SK-N-SH (cell line): ENCODE measurements at regions not wholly inside any gene's neighbourhood (a gene's known extent, or its start where the extent isn't known, plus 50 kb on each side); places are given as distances from the start of the nearest gene placed in this dataset.

Experiments used
- CTCF ChIA-PET: fragments of 300-600, 350-600 bp; formaldehyde crosslinking; extraction: SDS; loops from one replicate; lab custom pipeline; 2021; lab: Yijun Ruan, JAX
- POLR2A ChIA-PET: fragments of 350-600 bp; sonication (Branson Sonifier 250); formaldehyde crosslinking; extraction: SDS; loops from one replicate; lab custom pipeline; 2020; ENCODE audit warnings: antibody characterized with exemption, inconsistent platforms; lab: Yijun Ruan, JAX
- DNase-seq: peaks from one replicate; pipeline ENCODE4 v3.0.0; 2012
- H2AFZ ChIP-seq: fragments of 200-600 bp; sonication (generic); 2 replicates; pipeline ENCODE4 v1.8.1; 2016; ENCODE audit warnings: antibody characterized with exemption, mild to moderate bottlenecking, low read depth
- H3F3A ChIP-seq: fragments of 200-600 bp; sonication (generic); replicated peaks from 2 replicates; pipeline ENCODE3; 2016; ENCODE audit warnings: antibody characterized with exemption, mild to moderate bottlenecking; ENCODE audit not compliant: insufficient read depth
- H3K27ac ChIP-seq, 2 experiments: fragments of 200-500 bp in 1 of 2; fragments of 200-600 bp in 1 of 2; sonication (Bioruptor generic) in 1 of 2; sonication (generic), shearing (Covaris generic) in 1 of 2; 2 replicates each; pipeline versions ENCODE4 v1.5.1 to v1.6.1; 2014 to 2016; ENCODE audit warnings: low read depth in 2 of 2, inconsistent platforms in 1 of 2, low read length in 1 of 2, mild to moderate bottlenecking in 1 of 2, mixed read lengths in 1 of 2
- H3K27me3 ChIP-seq: fragments of 200-600 bp; sonication (generic), shearing (Covaris generic); 2 replicates; pipeline ENCODE4 v1.6.1; 2016; ENCODE audit warnings: mixed run types; ENCODE audit not compliant: insufficient read depth
- H3K36me3 ChIP-seq, 2 experiments: fragments of 200-500 bp in 1 of 2; fragments of 200-600 bp in 1 of 2; sonication (Bioruptor generic) in 1 of 2; sonication (generic) in 1 of 2; replicated peaks in 1 of 2; 2 replicates each; pipeline versions ENCODE3 to v1.5.1; 2014 to 2016; ENCODE audit warnings: low read length in 1 of 2, mild to moderate bottlenecking in 1 of 2; ENCODE audit not compliant: insufficient read depth in 2 of 2, control insufficient read depth in 1 of 2
- H3K4me1 ChIP-seq, 2 experiments: fragments of 200-500 bp in 1 of 2; fragments of 200-600 bp in 1 of 2; sonication (Bioruptor generic) in 1 of 2; sonication (generic), shearing (Covaris generic) in 1 of 2; 2 replicates each; pipeline versions ENCODE4 v1.5.1 to v1.6.1; 2014 to 2016; ENCODE audit warnings: low read depth in 1 of 2, low read length in 1 of 2, mixed run types in 1 of 2; ENCODE audit not compliant: insufficient read depth in 2 of 2, control insufficient read depth in 1 of 2
- H3K4me2 ChIP-seq: fragments of 200-600 bp; sonication (generic), shearing (Covaris generic); 2 replicates; pipeline ENCODE4 v1.6.1; 2017; ENCODE audit warnings: mixed run types
- H3K4me3 ChIP-seq, 2 experiments: fragments of 200-500 bp in 1 of 2; fragments of 200-600 bp in 1 of 2; sonication (Bioruptor generic) in 1 of 2; sonication (generic), shearing (Covaris generic) in 1 of 2; 2 replicates each; pipeline versions ENCODE4 v1.5.1 to v1.8.1; 2014 to 2016; ENCODE audit warnings: low read depth in 2 of 2, inconsistent platforms in 1 of 2, low read length in 1 of 2, mild to moderate bottlenecking in 1 of 2, mixed read lengths in 1 of 2, moderate library complexity in 1 of 2
- H3K79me2 ChIP-seq: fragments of 200-600 bp; sonication (generic); 2 replicates; pipeline ENCODE4 v1.8.1; 2017; ENCODE audit warnings: mild to moderate bottlenecking; ENCODE audit not compliant: insufficient read depth
- H3K9ac ChIP-seq: fragments of 200-600 bp; sonication (generic); 2 replicates; pipeline ENCODE4 v1.6.1; 2017; ENCODE audit warnings: mixed run types
- H3K9me2 ChIP-seq: fragments of 200-600 bp; sonication (generic); 2 replicates; pipeline ENCODE4 v1.6.1; 2017; ENCODE audit warnings: mixed run types
- H3K9me3 ChIP-seq: fragments of 200-600 bp; sonication (generic); 2 replicates; pipeline ENCODE4 v1.6.1; 2017; ENCODE audit warnings: mixed run types, mild to moderate bottlenecking, moderate library complexity
- H4K20me1 ChIP-seq: fragments of 200-600 bp; sonication (generic); 2 replicates; pipeline ENCODE4 v1.6.1; 2017; ENCODE audit warnings: mild to moderate bottlenecking, mixed run types; ENCODE audit not compliant: insufficient read depth
- ELF1 ChIP-seq: IDR thresholded peaks from 2 replicates; pipeline ENCODE4 v1.4.0; 2012
- EP300 ChIP-seq, 2 experiments: IDR thresholded peaks; 2 replicates each; pipeline versions ENCODE4 v1.4.0 to v1.6.1; 2012; ENCODE audit warnings: borderline replicate concordance in 1 of 2, low read depth in 1 of 2, low read length in 1 of 2
- FOXJ3 ChIP-seq: sonication (generic); formaldehyde crosslinking; IDR thresholded peaks from 2 replicates; pipeline ENCODE4 v1.5.1; 2020; ENCODE audit warnings: mild to moderate bottlenecking, missing genetic modification reagents
- GABPA ChIP-seq: IDR thresholded peaks from 2 replicates; pipeline ENCODE4 v1.4.0; 2012; ENCODE audit warnings: low read depth, mild to moderate bottlenecking
- GATA2 ChIP-seq: sonication (generic); formaldehyde crosslinking; IDR thresholded peaks from 2 replicates; pipeline ENCODE4 v1.5.0; 2020; ENCODE audit warnings: mild to moderate bottlenecking, missing genetic modification reagents
- JUND ChIP-seq: IDR thresholded peaks from 2 replicates; pipeline ENCODE4 v1.4.0; 2012
- MEF2A ChIP-seq: IDR thresholded peaks from 2 replicates; pipeline ENCODE4 v1.4.0; 2012; ENCODE audit warnings: low read depth, borderline replicate concordance
- MXI1 ChIP-seq: IDR thresholded peaks from 2 replicates; pipeline ENCODE4 v1.6.1; 2012; ENCODE audit warnings: mild to moderate bottlenecking, low read depth, low read length, improper control_type of control experiment
- POLR2AphosphoS5 ChIP-seq: IDR thresholded peaks from 2 replicates; pipeline ENCODE4 v1.6.1; 2012; ENCODE audit warnings: low read depth, low read length
- RAD21 ChIP-seq: IDR thresholded peaks from 2 replicates; pipeline ENCODE4 v1.6.1; 2012; ENCODE audit warnings: mild to moderate bottlenecking, low read length
- RCOR1 ChIP-seq: fragments of 150-350 bp; IDR thresholded peaks from 2 replicates; pipeline ENCODE4 v1.6.1; 2017; ENCODE audit warnings: antibody characterized with exemption, low read length
- RFX5 ChIP-seq: IDR thresholded peaks from 2 replicates; pipeline ENCODE4 v1.6.1; 2012; ENCODE audit warnings: mild to moderate bottlenecking, improper control_type of control experiment, low read length
- SIN3A ChIP-seq: IDR thresholded peaks from 2 replicates; pipeline ENCODE4 v1.6.1; 2012; ENCODE audit warnings: low read depth, mild to moderate bottlenecking, low read length, moderate library complexity, borderline replicate concordance
- SMC3 ChIP-seq: IDR thresholded peaks from 2 replicates; pipeline ENCODE4 v1.6.1; 2012; ENCODE audit warnings: low read depth, low read length, improper control_type of control experiment
- TAF1 ChIP-seq: IDR thresholded peaks from 2 replicates; pipeline ENCODE4 v1.6.1; 2012; ENCODE audit warnings: low read depth, mild to moderate bottlenecking, low read length, moderate library complexity, borderline replicate concordance
- TEAD4 ChIP-seq: IDR thresholded peaks from 2 replicates; pipeline ENCODE4 v1.4.0; 2012; ENCODE audit warnings: mild to moderate bottlenecking, borderline replicate concordance; ENCODE audit not compliant: insufficient read depth
- WGBS: methylation state at CpG from one replicate; pipeline ENCODE4 v1.1.6; 2017; ENCODE audit warnings: low lambda C conversion rate; 5-methylcytosine and 5-hydroxymethylcytosine counted together
- TF ChIP-seq, protein P1 (sequence below): fragments of 150-350 bp; IDR thresholded peaks from 2 replicates; pipeline ENCODE4 v1.6.1; 2017; ENCODE audit warnings: antibody characterized with exemption, low read length, low read depth, borderline replicate concordance
- TF ChIP-seq, protein P2 (sequence below): IDR thresholded peaks from 2 replicates; pipeline ENCODE4 v1.6.1; 2012; ENCODE audit warnings: mild to moderate bottlenecking, low read depth, low read length, moderate library complexity
- TF ChIP-seq, protein P3 (sequence below): IDR thresholded peaks from 2 replicates; pipeline ENCODE4 v1.4.0; 2012; ENCODE audit warnings: low read depth, borderline replicate concordance
- TF ChIP-seq, protein P4 (sequence below): IDR thresholded peaks from 2 replicates; pipeline ENCODE4; 2012
- TF ChIP-seq, protein P5 (sequence below): fragments of 200-600 bp; sonication (generic); IDR thresholded peaks from 2 replicates; pipeline ENCODE4 v1.6.1; 2017; ENCODE audit warnings: antibody characterized with exemption, mild to moderate bottlenecking, moderate library complexity

DNA sequence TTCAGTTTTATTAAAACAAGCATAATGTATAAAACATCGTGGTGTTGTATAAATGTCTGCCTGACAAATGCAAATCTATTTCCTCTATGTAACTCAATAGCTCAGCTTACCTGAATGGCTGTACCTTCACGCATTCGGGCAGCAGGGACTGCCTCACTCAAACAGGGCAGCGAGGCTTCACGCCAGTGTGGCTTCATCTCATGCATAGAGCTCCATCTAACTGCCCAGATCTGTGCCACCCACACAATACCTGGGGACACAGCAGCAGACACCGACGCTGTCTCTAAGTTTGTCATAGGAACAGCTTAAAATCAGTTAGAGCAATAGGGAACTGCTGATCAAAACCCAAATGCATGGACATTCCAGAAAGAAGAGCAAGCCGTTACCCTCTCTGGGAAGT is 182.8 kb upstream of the ANKRD30A start:
- POLR2A ChIA-PET: no interaction called here
- no peaks in the 10 kb centered on the region for H3K9me2 ChIP-seq
- H3K4me1 ChIP-seq: no peaks in the 10 kb centered on the region
- 41% methylated on average over 8 of the region's 8 CpGs for WGBS
- no peaks in the 10 kb centered on the region for H3K27me3 ChIP-seq
- no peak overlapping the region for H3K4me3 ChIP-seq
- H3K79me2 ChIP-seq: no peaks in the 10 kb centered on the region
- H3F3A ChIP-seq: no peaks in the 10 kb centered on the region
- no peaks in the 10 kb centered on the region for H3K9me3 ChIP-seq
- CTCF ChIA-PET: interaction anchor here (0.6 kb wide), 1 partner anchor 1270 kb away, joined by 3 read pairs; no protein-coding TSS in a partner anchor
- no peak overlapping the region for H3K9ac ChIP-seq
- no peak for DNase-seq
- no peaks in the 10 kb centered on the region for H3K36me3 ChIP-seq
- H3K4me2 ChIP-seq: no peak overlapping the region
- no peak for TF ChIP-seq EP300 (IDR thresholded peaks at IDR 0.05; ENCODE audit: borderline replicate concordance in 1 of 2, low read depth in 1 of 2, low read length in 1 of 2)
- no peak for TF ChIP-seq RAD21
- TF ChIP-seq ELF1: no peak
- no peak for TF ChIP-seq SMC3
- TF ChIP-seq FOXJ3 (CRISPR knock-in tag): no peak
- TF ChIP-seq, protein P1, sequence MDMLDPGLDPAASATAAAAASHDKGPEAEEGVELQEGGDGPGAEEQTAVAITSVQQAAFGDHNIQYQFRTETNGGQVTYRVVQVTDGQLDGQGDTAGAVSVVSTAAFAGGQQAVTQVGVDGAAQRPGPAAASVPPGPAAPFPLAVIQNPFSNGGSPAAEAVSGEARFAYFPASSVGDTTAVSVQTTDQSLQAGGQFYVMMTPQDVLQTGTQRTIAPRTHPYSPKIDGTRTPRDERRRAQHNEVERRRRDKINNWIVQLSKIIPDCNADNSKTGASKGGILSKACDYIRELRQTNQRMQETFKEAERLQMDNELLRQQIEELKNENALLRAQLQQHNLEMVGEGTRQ: no peak
- no peak for TF ChIP-seq GABPA
- no peak for TF ChIP-seq JUND
- TF ChIP-seq GATA2 (CRISPR knock-in tag): no peak
- TF ChIP-seq RCOR1: no peak
- no peak for TF ChIP-seq SIN3A
- TF ChIP-seq TAF1: no peak
- no peak for TF ChIP-seq RFX5
- no peaks in the 10 kb centered on the region for H4K20me1 ChIP-seq
- no peak overlapping the region for H3K27ac ChIP-seq
- no peak overlapping the region for H2AFZ ChIP-seq

DNA sequence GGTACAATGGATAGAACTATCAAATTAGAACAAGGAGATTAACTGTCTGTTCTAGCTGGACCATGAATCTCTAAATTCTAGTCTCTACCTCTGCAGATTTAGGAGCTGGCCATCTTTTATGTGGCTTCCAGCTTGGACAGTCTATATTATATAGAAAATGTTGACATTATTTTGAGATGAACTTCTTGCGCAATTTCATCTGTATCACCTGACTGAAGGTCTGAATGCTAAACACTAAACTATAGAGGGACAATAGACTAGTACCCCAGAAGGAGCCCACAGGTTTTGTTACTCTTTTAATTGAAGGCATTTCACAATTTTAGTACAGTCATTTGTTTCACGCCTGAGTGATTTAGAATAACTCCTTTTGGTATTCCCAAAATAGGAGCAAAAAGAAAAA is 222.4 kb upstream of the ANKRD30A start:
- H3K9ac ChIP-seq: no peak overlapping the region
- no peak overlapping the region for H2AFZ ChIP-seq
- no peaks in the 10 kb centered on the region for H4K20me1 ChIP-seq
- no peaks in the 10 kb centered on the region for H3K36me3 ChIP-seq
- no peak for DNase-seq
- H3K4me2 ChIP-seq: no peak overlapping the region
- ChIA-PET CTCF (interaction anchor here (0.9 kb wide), 1 partner anchor 592 kb away, joined by 3 read pairs; no protein-coding TSS in a partner anchor), POLR2A (no interaction called here)
- H3K27me3 ChIP-seq: no peaks in the 10 kb centered on the region
- H3K79me2 ChIP-seq: no peaks in the 10 kb centered on the region
- H3K27ac ChIP-seq: no peak overlapping the region
- no peaks in the 10 kb centered on the region for H3K9me2 ChIP-seq
- no peak overlapping the region for H3K4me3 ChIP-seq
- H3F3A ChIP-seq: no peaks in the 10 kb centered on the region
- H3K9me3 ChIP-seq: no peaks in the 10 kb centered on the region
- no peaks in the 10 kb centered on the region for H3K4me1 ChIP-seq
- 73% methylated on average over 2 of the region's 2 CpGs for WGBS
- TF ChIP-seq MEF2A (no peak), RAD21 (no peak), TAF1 (no peak), RCOR1 (no peak), GABPA (no peak), GATA2 (CRISPR knock-in tag) (no peak), SMC3 (no peak), MXI1 (no peak), SIN3A (no peak), EP300 (IDR thresholded peaks at IDR 0.05; ENCODE audit: borderline replicate concordance in 1 of 2, low read depth in 1 of 2, low read length in 1 of 2) (no peak), POLR2AphosphoS5 (no peak), TEAD4 (no peak)
- TF ChIP-seq, protein P2, sequence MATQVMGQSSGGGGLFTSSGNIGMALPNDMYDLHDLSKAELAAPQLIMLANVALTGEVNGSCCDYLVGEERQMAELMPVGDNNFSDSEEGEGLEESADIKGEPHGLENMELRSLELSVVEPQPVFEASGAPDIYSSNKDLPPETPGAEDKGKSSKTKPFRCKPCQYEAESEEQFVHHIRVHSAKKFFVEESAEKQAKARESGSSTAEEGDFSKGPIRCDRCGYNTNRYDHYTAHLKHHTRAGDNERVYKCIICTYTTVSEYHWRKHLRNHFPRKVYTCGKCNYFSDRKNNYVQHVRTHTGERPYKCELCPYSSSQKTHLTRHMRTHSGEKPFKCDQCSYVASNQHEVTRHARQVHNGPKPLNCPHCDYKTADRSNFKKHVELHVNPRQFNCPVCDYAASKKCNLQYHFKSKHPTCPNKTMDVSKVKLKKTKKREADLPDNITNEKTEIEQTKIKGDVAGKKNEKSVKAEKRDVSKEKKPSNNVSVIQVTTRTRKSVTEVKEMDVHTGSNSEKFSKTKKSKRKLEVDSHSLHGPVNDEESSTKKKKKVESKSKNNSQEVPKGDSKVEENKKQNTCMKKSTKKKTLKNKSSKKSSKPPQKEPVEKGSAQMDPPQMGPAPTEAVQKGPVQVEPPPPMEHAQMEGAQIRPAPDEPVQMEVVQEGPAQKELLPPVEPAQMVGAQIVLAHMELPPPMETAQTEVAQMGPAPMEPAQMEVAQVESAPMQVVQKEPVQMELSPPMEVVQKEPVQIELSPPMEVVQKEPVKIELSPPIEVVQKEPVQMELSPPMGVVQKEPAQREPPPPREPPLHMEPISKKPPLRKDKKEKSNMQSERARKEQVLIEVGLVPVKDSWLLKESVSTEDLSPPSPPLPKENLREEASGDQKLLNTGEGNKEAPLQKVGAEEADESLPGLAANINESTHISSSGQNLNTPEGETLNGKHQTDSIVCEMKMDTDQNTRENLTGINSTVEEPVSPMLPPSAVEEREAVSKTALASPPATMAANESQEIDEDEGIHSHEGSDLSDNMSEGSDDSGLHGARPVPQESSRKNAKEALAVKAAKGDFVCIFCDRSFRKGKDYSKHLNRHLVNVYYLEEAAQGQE: no peak
- TF ChIP-seq, protein P3, sequence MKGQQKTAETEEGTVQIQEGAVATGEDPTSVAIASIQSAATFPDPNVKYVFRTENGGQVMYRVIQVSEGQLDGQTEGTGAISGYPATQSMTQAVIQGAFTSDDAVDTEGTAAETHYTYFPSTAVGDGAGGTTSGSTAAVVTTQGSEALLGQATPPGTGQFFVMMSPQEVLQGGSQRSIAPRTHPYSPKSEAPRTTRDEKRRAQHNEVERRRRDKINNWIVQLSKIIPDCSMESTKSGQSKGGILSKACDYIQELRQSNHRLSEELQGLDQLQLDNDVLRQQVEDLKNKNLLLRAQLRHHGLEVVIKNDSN: no peak
- TF ChIP-seq, protein P4, sequence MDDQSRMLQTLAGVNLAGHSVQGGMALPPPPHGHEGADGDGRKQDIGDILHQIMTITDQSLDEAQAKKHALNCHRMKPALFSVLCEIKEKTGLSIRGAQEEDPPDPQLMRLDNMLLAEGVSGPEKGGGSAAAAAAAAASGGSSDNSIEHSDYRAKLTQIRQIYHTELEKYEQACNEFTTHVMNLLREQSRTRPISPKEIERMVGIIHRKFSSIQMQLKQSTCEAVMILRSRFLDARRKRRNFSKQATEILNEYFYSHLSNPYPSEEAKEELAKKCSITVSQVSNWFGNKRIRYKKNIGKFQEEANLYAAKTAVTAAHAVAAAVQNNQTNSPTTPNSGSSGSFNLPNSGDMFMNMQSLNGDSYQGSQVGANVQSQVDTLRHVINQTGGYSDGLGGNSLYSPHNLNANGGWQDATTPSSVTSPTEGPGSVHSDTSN: no peak
- TF ChIP-seq, protein P5, sequence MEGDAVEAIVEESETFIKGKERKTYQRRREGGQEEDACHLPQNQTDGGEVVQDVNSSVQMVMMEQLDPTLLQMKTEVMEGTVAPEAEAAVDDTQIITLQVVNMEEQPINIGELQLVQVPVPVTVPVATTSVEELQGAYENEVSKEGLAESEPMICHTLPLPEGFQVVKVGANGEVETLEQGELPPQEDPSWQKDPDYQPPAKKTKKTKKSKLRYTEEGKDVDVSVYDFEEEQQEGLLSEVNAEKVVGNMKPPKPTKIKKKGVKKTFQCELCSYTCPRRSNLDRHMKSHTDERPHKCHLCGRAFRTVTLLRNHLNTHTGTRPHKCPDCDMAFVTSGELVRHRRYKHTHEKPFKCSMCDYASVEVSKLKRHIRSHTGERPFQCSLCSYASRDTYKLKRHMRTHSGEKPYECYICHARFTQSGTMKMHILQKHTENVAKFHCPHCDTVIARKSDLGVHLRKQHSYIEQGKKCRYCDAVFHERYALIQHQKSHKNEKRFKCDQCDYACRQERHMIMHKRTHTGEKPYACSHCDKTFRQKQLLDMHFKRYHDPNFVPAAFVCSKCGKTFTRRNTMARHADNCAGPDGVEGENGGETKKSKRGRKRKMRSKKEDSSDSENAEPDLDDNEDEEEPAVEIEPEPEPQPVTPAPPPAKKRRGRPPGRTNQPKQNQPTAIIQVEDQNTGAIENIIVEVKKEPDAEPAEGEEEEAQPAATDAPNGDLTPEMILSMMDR: no peak
